Activated CD4-positive, alpha-beta T cell treated with anti-CD3 and anti-CD28 coated beads, Interleukin-2, amount 10 ng/mL, durations not matched to agents 24 days and 14 days (primary cell): ENCODE measurements at regions not wholly inside any gene's neighbourhood (a gene's known extent, or its start where the extent isn't known, plus 50 kb on each side); places are given as distances from the start of the nearest gene placed in this dataset.

ENCODE experiments used
- DNase-seq: peaks from one replicate; pipeline ENCODE4 v3.0.0; 2022
- H3K27ac Mint-ChIP-seq: one replicate; pipeline ENCODE4 v1.8.0; 2022; ENCODE audit warnings: mild to moderate bottlenecking, mixed read lengths
- H3K27me3 Mint-ChIP-seq: one replicate; pipeline ENCODE4 v1.8.0; 2022; ENCODE audit warnings: mixed read lengths
- H3K36me3 Mint-ChIP-seq: one replicate; pipeline ENCODE4 v1.8.0; 2022; ENCODE audit warnings: low read depth, mild to moderate bottlenecking, mixed read lengths
- H3K4me1 Mint-ChIP-seq: one replicate; pipeline ENCODE4 v1.8.0; 2021; ENCODE audit warnings: mixed read lengths
- H3K4me3 Mint-ChIP-seq: one replicate; pipeline ENCODE4 v1.8.0; 2022; ENCODE audit warnings: mild to moderate bottlenecking, moderate library complexity, mixed read lengths
- H3K9me3 Mint-ChIP-seq: one replicate; pipeline ENCODE4 v1.8.0; 2021; ENCODE audit warnings: mixed read lengths
- intact Hi-C: fragments of 100-400 bp; cut with micrococcal nuclease; formaldehyde crosslinking; loops from one replicate; pipeline ENCODE4 v1.15.1; 2023

GRCh38 chr2:62374301-62375112 lies 131.5 kb downstream of the TMEM17 start:
- no peaks in the 10 kb centered on the region for H3K36me3 Mint-ChIP-seq
- intact Hi-C loops, result no loop called here

GRCh38 chr2:62372824-62373223 lies 133.2 kb downstream of the TMEM17 start:
- no peak overlapping the region for H3K4me3 Mint-ChIP-seq
- no peak overlapping the region for H3K27ac Mint-ChIP-seq
- intact Hi-C loops, result no loop called here
- H3K36me3 Mint-ChIP-seq, result no peaks in the 10 kb centered on the region
- H3K27me3 Mint-ChIP-seq, result no peaks in the 10 kb centered on the region
- DNase-seq, result no peak
- peaks cover 14% of the 10 kb centered on the region for H3K9me3 Mint-ChIP-seq
- peaks cover 2% of the 10 kb centered on the region for H3K4me1 Mint-ChIP-seq

More at GRCh38 chr2:62374301-62375112, 131.5 kb downstream of the TMEM17 start:
- Mint-ChIP-seq H3K4me1 (peaks cover 2% of the 10 kb centered on the region), H3K27ac (no peak overlapping the region), H3K4me3 (no peak overlapping the region), H3K9me3 (peaks cover 14% of the 10 kb centered on the region), H3K27me3 (no peaks in the 10 kb centered on the region)
- no peak for DNase-seq

GRCh38 chr2:62370321-62371250 lies 135.4 kb downstream of the TMEM17 start:
- no peak overlapping the region for H3K27ac Mint-ChIP-seq
- no peaks in the 10 kb centered on the region for H3K36me3 Mint-ChIP-seq
- DNase-seq, result no peak
- intact Hi-C loops, result no loop called here
- H3K27me3 Mint-ChIP-seq, result no peaks in the 10 kb centered on the region
- H3K9me3 Mint-ChIP-seq, result peaks cover 9% of the 10 kb centered on the region
- peaks cover 2% of the 10 kb centered on the region for H3K4me1 Mint-ChIP-seq
- H3K4me3 Mint-ChIP-seq, result no peak overlapping the region

- no peak overlapping the region for H3K27ac Mint-ChIP-seq
- intact Hi-C loops, result no loop called here
- H3K36me3 Mint-ChIP-seq, result no peaks in the 10 kb centered on the region
- peaks cover 9% of the 10 kb centered on the region for H3K9me3 Mint-ChIP-seq
- H3K4me1 Mint-ChIP-seq, result peaks cover 2% of the 10 kb centered on the region
- no peak overlapping the region for H3K4me3 Mint-ChIP-seq
- no peaks in the 10 kb centered on the region for H3K27me3 Mint-ChIP-seq
- DNase-seq, result no peak
These were observed 136.3 kb downstream of the TMEM17 start for GRCh38 chr2:62369541-62370202.

GRCh38 chr2:62364791-62365528 lies 141.0 kb downstream of the TMEM17 start:
- Mint-ChIP-seq H3K27me3 (no peaks in the 10 kb centered on the region), H3K9me3 (no peaks in the 10 kb centered on the region), H3K4me1 (peaks cover 2% of the 10 kb centered on the region), H3K4me3 (no peak overlapping the region), H3K27ac (no peak overlapping the region), H3K36me3 (no peaks in the 10 kb centered on the region)
- intact Hi-C loops, result no loop called here
- DNase-seq, result no peak

- no peak overlapping the region for H3K4me3 Mint-ChIP-seq
- H3K36me3 Mint-ChIP-seq, result no peaks in the 10 kb centered on the region
- H3K27me3 Mint-ChIP-seq, result no peaks in the 10 kb centered on the region
- intact Hi-C loops, result no loop called here
- no peaks in the 10 kb centered on the region for H3K4me1 Mint-ChIP-seq
- DNase-seq, result no peak
- no peak overlapping the region for H3K27ac Mint-ChIP-seq
- H3K9me3 Mint-ChIP-seq, result no peaks in the 10 kb centered on the region
These were observed 142.8 kb downstream of the TMEM17 start for GRCh38 chr2:62363166-62363565.

- Mint-ChIP-seq H3K9me3 (no peaks in the 10 kb centered on the region), H3K36me3 (no peaks in the 10 kb centered on the region), H3K4me3 (no peak overlapping the region), H3K4me1 (no peaks in the 10 kb centered on the region), H3K27me3 (no peaks in the 10 kb centered on the region), H3K27ac (no peak overlapping the region)
- DNase-seq, result no peak
- intact Hi-C loops, result no loop called here
These were observed 143.4 kb downstream of the TMEM17 start for GRCh38 chr2:62362561-62362960.

- Mint-ChIP-seq H3K4me3 (no peak overlapping the region), H3K4me1 (no peaks in the 10 kb centered on the region), H3K9me3 (no peaks in the 10 kb centered on the region), H3K27ac (no peak overlapping the region), H3K27me3 (no peaks in the 10 kb centered on the region), H3K36me3 (no peaks in the 10 kb centered on the region)
- no peak for DNase-seq
- intact Hi-C loops, result no loop called here
These were observed 144.0 kb downstream of the TMEM17 start for GRCh38 chr2:62361964-62362363.

GRCh38 chr2:62354771-62355561 lies 151.0 kb downstream of the TMEM17 start:
- Mint-ChIP-seq H3K27ac (no peak overlapping the region), H3K4me3 (no peak overlapping the region), H3K36me3 (no peaks in the 10 kb centered on the region), H3K4me1 (no peaks in the 10 kb centered on the region), H3K27me3 (no peaks in the 10 kb centered on the region), H3K9me3 (no peaks in the 10 kb centered on the region)
- no peak for DNase-seq
- intact Hi-C loops, result no loop called here

GRCh38 chr2:62352031-62352430 lies 154.0 kb downstream of the TMEM17 start:
- Mint-ChIP-seq H3K4me3 (no peak overlapping the region), H3K27me3 (no peaks in the 10 kb centered on the region), H3K36me3 (no peaks in the 10 kb centered on the region), H3K4me1 (no peaks in the 10 kb centered on the region), H3K27ac (no peak overlapping the region), H3K9me3 (no peaks in the 10 kb centered on the region)
- DNase-seq, result no peak
- intact Hi-C loops, result no loop called here

- intact Hi-C loops, result no loop called here
- Mint-ChIP-seq H3K9me3 (no peaks in the 10 kb centered on the region), H3K27ac (no peak overlapping the region), H3K36me3 (no peaks in the 10 kb centered on the region), H3K4me3 (no peak overlapping the region), H3K4me1 (no peaks in the 10 kb centered on the region), H3K27me3 (no peaks in the 10 kb centered on the region)
- DNase-seq, result no peak
These were observed 153.9 kb downstream of the B3GNT2 start for GRCh38 chr2:62349788-62350187.

GRCh38 chr2:62348700-62349099 lies 152.8 kb downstream of the B3GNT2 start:
- Mint-ChIP-seq H3K9me3 (no peaks in the 10 kb centered on the region), H3K27me3 (no peaks in the 10 kb centered on the region), H3K27ac (no peak overlapping the region), H3K4me1 (no peaks in the 10 kb centered on the region), H3K4me3 (no peak overlapping the region), H3K36me3 (no peaks in the 10 kb centered on the region)
- intact Hi-C loops, result no loop called here
- DNase-seq, result no peak
